ENCODE measurements at regions not wholly inside any gene's neighbourhood (a gene's known extent, or its start where the extent isn't known, plus 50 kb on each side); places are given as distances from the start of the nearest gene placed in this dataset.

GRCh38 chr1:11341901-11342552 lies 69.0 kb downstream of the UBIAD1 start:
- TF ChIP-seq CTCF (IDR thresholded peaks at IDR 0.05) = no peak
- TF ChIP-seq POLR2A (IDR thresholded peaks at IDR 0.05) = no peak
- no peak for TF ChIP-seq POLR2AphosphoS5 (IDR thresholded peaks at IDR 0.05)
